Sigmoid colon (tissue), 6 donors: ENCODE measurements at regions not wholly inside any gene's neighbourhood (a gene's known extent, or its start where the extent isn't known, plus 50 kb on each side); places are given as distances from the start of the nearest gene placed in this dataset.
A peak's percentile ranks its signal among the peaks of the same experiment; 100 is the strongest.

Experiments
- DNase-seq: peaks from one replicate; pipeline ENCODE4 v3.0.0-alpha.2; 2019
- H3K27ac ChIP-seq, 4 donors: fragments of 200-600 bp; sonication (generic); one replicate each; pipeline ENCODE4 v1.5.1; 2016 to 2019; ENCODE audit warnings: mild to moderate bottlenecking in 1 of 4
- H3K27me3 ChIP-seq, 3 donors: fragments of 200-600 bp; sonication (generic); one replicate each; pipeline ENCODE4 v1.5.1; 2019; ENCODE audit warnings: mild to moderate bottlenecking in 1 of 3
- H3K36me3 ChIP-seq, 4 donors: fragments of 200-600 bp; sonication (generic); one replicate each; pipeline ENCODE4 v1.5.1; 2016 to 2019
- H3K4me1 ChIP-seq, 4 donors: fragments of 200-600 bp; sonication (generic); one replicate each; pipeline ENCODE4 v1.5.1; 2017 to 2019
- H3K4me3 ChIP-seq, 4 donors: fragments of 200-600 bp; sonication (generic); one replicate each; pipeline ENCODE4 v1.5.1; 2017 to 2019; ENCODE audit warnings: mild to moderate bottlenecking in 2 of 4, moderate library complexity in 1 of 4
- H3K9me3 ChIP-seq, 4 donors: fragments of 200-600 bp in 3 of 4; sonication (generic) in 3 of 4; one replicate each; pipeline versions ENCODE4 v1.5.1 to v1.6.1; 2013 to 2019
- EP300 ChIP-seq, 4 donors: sonication (generic); formaldehyde crosslinking; IDR thresholded peaks; one replicate each; pipeline ENCODE4 v1.6.1; 2017; ENCODE audit warnings: antibody characterized with exemption in 4 of 4
- POLR2A ChIP-seq, 2 donors: fragments of 450-650 bp; IDR thresholded peaks; one replicate each; pipeline ENCODE4 v1.6.1; 2016; ENCODE audit warnings: antibody characterized with exemption in 2 of 2, mild to moderate bottlenecking in 2 of 2, moderate library complexity in 2 of 2
- POLR2AphosphoS5 ChIP-seq, 4 donors: sonication (generic); formaldehyde crosslinking; IDR thresholded peaks; one replicate each; pipeline ENCODE4 v1.6.1; 2017; ENCODE audit warnings: antibody characterized with exemption in 4 of 4
- WGBS, 2 donors: extraction: QIAGEN DNeasy Blood & Tissue Kit; methylation state at CpG; one replicate each; pipeline ENCODE4 v1.1.7; 2013; 5-methylcytosine and 5-hydroxymethylcytosine counted together
- intact Hi-C: fragments of 100-400 bp; cut with DNase I; formaldehyde crosslinking; loops from one replicate; pipeline ENCODE4 v1.15.1; 2023
- TF ChIP-seq, protein P1 (sequence below), 4 experiments: fragments of 450-650 bp in 3 of 4; fragments of 200-600 bp in 1 of 4; IDR thresholded peaks; one replicate each; pipeline ENCODE4 v1.5.1; 2016 to 2019; ENCODE audit warnings: antibody characterized with exemption in 4 of 4, mild to moderate bottlenecking in 3 of 4, moderate library complexity in 2 of 4
- donor health status: healthy with polysubstance abuse.
- donor health status: healthy.

DNA sequence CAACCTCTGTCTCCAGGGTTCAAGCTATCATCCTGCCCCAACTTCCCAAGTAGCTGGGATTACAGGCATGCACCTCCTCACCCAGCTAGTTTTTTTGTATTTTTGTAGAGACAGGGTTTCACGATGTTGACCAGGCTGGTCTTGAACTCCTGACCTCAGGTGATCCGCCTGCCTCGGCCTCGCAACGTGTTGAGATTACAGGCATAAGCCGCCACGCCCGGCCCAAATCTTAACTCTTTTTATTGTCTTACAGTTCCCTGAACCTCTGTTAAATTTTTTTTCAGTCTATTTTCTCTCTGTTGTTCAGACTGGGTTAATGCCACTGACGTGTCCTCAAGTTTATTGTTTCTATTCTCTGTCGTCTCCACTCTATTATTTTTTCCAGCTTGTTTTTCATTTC, 115.8 kb upstream of the UBE3A start:
- Histone ChIP-seq H3K4me1 (no peaks in the 10 kb centered on the region), H3K9me3 (no peaks in the 10 kb centered on the region), H3K27me3 (no peaks in the 10 kb centered on the region), H3K27ac (no peak overlapping the region), H3K36me3 (no peaks in the 10 kb centered on the region), H3K4me3 (no peak overlapping the region)
- intact Hi-C loops, result no loop called here
- no peak for TF ChIP-seq POLR2A (IDR thresholded peaks at IDR 0.05)
- TF ChIP-seq EP300 (IDR thresholded peaks at IDR 0.05), result no peak
- no peak for TF ChIP-seq POLR2AphosphoS5 (IDR thresholded peaks at IDR 0.05)
- TF ChIP-seq, protein P1, sequence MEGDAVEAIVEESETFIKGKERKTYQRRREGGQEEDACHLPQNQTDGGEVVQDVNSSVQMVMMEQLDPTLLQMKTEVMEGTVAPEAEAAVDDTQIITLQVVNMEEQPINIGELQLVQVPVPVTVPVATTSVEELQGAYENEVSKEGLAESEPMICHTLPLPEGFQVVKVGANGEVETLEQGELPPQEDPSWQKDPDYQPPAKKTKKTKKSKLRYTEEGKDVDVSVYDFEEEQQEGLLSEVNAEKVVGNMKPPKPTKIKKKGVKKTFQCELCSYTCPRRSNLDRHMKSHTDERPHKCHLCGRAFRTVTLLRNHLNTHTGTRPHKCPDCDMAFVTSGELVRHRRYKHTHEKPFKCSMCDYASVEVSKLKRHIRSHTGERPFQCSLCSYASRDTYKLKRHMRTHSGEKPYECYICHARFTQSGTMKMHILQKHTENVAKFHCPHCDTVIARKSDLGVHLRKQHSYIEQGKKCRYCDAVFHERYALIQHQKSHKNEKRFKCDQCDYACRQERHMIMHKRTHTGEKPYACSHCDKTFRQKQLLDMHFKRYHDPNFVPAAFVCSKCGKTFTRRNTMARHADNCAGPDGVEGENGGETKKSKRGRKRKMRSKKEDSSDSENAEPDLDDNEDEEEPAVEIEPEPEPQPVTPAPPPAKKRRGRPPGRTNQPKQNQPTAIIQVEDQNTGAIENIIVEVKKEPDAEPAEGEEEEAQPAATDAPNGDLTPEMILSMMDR (IDR thresholded peaks at IDR 0.05), result no peak
- 57 to 72% methylated on average over 10 of the region's 10 CpGs for WGBS, 2 donors
- no peak for DNase-seq

DNA sequence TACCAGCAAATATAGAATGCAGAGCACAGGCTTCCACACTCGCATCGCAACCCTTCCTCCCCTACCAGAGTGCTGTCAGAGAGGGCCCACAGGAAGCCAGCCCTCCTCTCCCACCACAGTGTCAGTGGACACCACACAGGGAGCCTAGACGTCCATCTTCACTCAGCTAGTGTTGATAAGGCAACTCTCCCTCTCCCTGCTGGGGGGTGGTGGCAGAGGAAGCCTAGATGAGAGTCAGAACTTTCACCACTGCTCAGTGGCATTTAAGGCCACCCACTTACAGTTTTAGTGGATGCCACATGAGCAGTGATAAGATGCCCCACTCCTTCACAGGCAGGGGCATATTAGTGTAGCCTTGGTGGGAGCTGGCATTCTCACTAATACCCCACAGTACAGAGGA, 109.8 kb upstream of the UBE3A start:
- Histone ChIP-seq H3K9me3 (no peaks in the 10 kb centered on the region), H3K36me3 (no peaks in the 10 kb centered on the region), H3K4me1 (peaks cover 0 to 20% (median 17%) of the 10 kb centered on the region in 4 donors), H3K4me3 (no peak overlapping the region), H3K27ac (no peak overlapping the region), H3K27me3 (no peaks in the 10 kb centered on the region)
- intact Hi-C loops, result no loop called here
- no peak for DNase-seq
- TF ChIP-seq EP300 (IDR thresholded peaks at IDR 0.05) (no peak), POLR2A (IDR thresholded peaks at IDR 0.05) (no peak), POLR2AphosphoS5 (IDR thresholded peaks at IDR 0.05) (no peak)
- TF ChIP-seq, protein P1 (IDR thresholded peaks at IDR 0.05), result no peak
- WGBS, 2 donors, result 79% methylated on average over 3 of the region's 3 CpGs

DNA sequence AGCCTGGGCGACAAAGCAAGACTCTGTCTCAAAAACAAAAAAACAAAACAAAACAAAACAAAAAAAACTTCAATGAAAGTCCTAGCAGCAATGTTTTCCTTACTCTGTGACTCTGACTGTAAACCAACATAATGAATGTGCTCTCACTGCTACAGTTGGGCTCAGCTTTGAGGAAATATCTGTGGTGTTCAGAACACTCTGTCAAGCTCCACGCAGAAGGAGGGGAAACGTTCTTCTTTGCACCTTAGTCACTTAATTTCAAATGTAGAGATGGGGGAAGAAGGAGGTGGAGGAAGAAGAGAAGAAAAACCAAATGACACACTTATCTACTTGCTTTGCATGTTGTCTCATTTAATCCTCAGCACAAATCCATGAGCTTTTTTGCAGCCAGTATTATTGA, 107.1 kb upstream of the UBE3A start:
- DNase-seq, result no peak
- no peaks in the 10 kb centered on the region for H3K9me3 ChIP-seq
- H3K4me1 ChIP-seq, result peaks cover 0 to 44% (median 34%) of the 10 kb centered on the region in 4 donors
- WGBS, 2 donors, result 81 to 82% methylated on average over 3 of the region's 3 CpGs
- H3K27me3 ChIP-seq, result no peaks in the 10 kb centered on the region
- intact Hi-C loops, result no loop called here
- no peak overlapping the region for H3K27ac ChIP-seq
- no peaks in the 10 kb centered on the region for H3K36me3 ChIP-seq
- no peak overlapping the region for H3K4me3 ChIP-seq
- TF ChIP-seq POLR2AphosphoS5 (IDR thresholded peaks at IDR 0.05) (no peak), POLR2A (IDR thresholded peaks at IDR 0.05) (no peak), EP300 (IDR thresholded peaks at IDR 0.05) (no peak)
- TF ChIP-seq, protein P1 (IDR thresholded peaks at IDR 0.05), result no peak

DNA sequence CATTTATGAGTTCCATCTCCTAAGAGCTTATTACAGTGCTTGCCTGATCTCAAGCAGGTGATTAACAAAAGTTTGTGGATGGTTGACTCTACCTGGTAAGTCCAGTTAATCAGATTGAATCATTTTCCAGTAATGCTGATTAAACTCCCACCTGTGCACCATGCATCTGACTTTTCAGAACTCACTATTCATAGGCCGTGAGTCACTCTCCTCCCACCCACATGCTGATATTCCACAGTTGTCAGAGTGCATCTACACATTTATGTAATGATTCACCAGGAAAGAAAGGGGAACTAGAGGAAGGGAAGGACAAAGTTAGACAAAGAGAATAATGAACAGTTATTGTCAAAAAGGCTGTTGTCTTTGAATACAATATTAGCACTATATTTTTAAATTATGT, 106.2 kb upstream of the UBE3A start:
- no peaks in the 10 kb centered on the region for H3K9me3 ChIP-seq
- no peak for TF ChIP-seq EP300 (IDR thresholded peaks at IDR 0.05)
- TF ChIP-seq POLR2AphosphoS5 (IDR thresholded peaks at IDR 0.05), result peak in 1 of 4 donors; percentile 22
- intact Hi-C loops, result no loop called here
- no peaks in the 10 kb centered on the region for H3K36me3 ChIP-seq
- no peak for DNase-seq
- peaks cover 0 to 44% (median 34%) of the 10 kb centered on the region in 4 donors for H3K4me1 ChIP-seq
- H3K27ac ChIP-seq, result peak overlapping the region in 2 of 4 donors; percentile 11 to 74
- H3K27me3 ChIP-seq, result no peaks in the 10 kb centered on the region
- H3K4me3 ChIP-seq, result no peak overlapping the region
- WGBS, 2 donors, result 59 to 65% methylated on average over 1 of the region's 1 CpG

DNA sequence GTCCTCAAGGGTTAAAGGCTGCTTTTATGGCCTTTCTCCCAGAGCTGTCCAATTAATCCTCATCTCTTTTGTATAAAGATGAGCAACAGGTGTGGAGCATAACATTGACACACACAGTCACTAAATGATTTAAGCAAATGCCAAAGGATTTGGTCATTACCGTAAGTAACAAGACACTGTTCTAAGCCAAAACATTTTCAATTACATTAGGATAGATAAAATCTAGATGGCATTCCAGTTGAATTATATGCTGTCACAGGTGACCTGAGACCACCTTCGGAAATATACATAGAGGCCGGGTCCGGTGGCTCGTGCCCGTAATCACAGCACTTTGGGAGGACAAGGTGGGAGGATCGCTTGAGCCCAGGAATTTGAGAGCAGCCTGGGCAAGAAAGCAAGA, 105.3 kb upstream of the UBE3A start:
- Histone ChIP-seq H3K36me3 (no peaks in the 10 kb centered on the region), H3K4me1 (peaks cover 0 to 44% (median 34%) of the 10 kb centered on the region in 4 donors), H3K27me3 (no peaks in the 10 kb centered on the region), H3K27ac (peak overlapping the region; percentile 63 to 74 (median 69)), H3K4me3 (no peak overlapping the region), H3K9me3 (no peaks in the 10 kb centered on the region)
- TF ChIP-seq POLR2AphosphoS5 (IDR thresholded peaks at IDR 0.05), result no peak
- TF ChIP-seq, protein P1 (IDR thresholded peaks at IDR 0.05), result no peak
- no peak for TF ChIP-seq EP300 (IDR thresholded peaks at IDR 0.05)
- TF ChIP-seq POLR2A (IDR thresholded peaks at IDR 0.05), result no peak
- intact Hi-C loops, result loop anchor here (5.0 kb wide), 1 partner anchor 138 kb away; no protein-coding TSS in a partner anchor
- 91 to 94% methylated on average over 7 of the region's 7 CpGs for WGBS, 2 donors
- DNase-seq, result no peak
